ENCODE measurements at regions not wholly inside any gene's neighbourhood (a gene's known extent, or its start where the extent isn't known, plus 50 kb on each side); places are given as distances from the start of the nearest gene placed in this dataset.

DNA sequence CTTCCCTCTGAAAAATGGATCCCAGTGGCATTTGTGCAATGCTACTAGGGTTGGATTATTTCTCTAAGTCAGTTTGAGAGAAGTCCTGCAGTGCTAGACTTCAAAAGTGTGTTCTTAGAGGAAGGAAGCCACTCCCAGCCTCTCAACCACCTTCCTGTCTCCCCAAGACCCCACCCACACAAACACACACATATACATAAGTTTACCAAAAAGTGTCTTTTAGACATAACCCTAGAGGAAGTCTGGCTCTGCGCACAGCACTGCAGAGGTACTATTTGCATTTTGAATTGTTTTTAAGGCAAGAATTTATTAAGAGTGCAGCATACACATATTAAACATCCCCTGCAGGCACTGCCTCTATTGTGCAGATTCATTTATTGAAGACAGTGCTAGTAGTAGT, 127.3 kb downstream of the HHIPL2 start:
- H3K9me3 Mint-ChIP-seq: no peaks in the 10 kb centered on the region
- Histone ChIP-seq H3K4me3 (ENCODE audit: low read length) (no peak overlapping the region), H3K9me3 (ENCODE audit: control insufficient read depth, low read length) (peaks cover 2% of the 10 kb centered on the region), H3K4me1 (ENCODE audit: control insufficient read depth, insufficient read depth, low read length) (no peaks in the 10 kb centered on the region), H3K27ac (ENCODE audit: low read depth, low read length) (no peak overlapping the region), H3K36me3 (ENCODE audit: control insufficient read depth, insufficient read depth, low read length) (no peaks in the 10 kb centered on the region), H3K9ac (ENCODE audit: extremely low read depth, low read length, poor library complexity, severe bottlenecking) (no peak overlapping the region), H3K27me3 (ENCODE audit: control insufficient read depth, insufficient read depth, low read length, poor library complexity, severe bottlenecking) (peaks cover 4% of the 10 kb centered on the region)
- peaks cover 6% of the 10 kb centered on the region for H3K27me3 Mint-ChIP-seq (ENCODE audit: insufficient read depth)
- no peaks in the 10 kb centered on the region for H3K36me3 Mint-ChIP-seq (ENCODE audit: low read depth)
- H3K27ac Mint-ChIP-seq: no peak overlapping the region
- WGBS, 2 experiments (ENCODE audit: insufficient coverage in 1 of 2, insufficient read length in 1 of 2): 91% methylated on average over 1 of the region's 1 CpG; no CpG with 5 or more reads in 1 of the 2 experiments
- TF ChIP-seq CTCF (conservative IDR thresholded peaks at IDR 0.05): no peak
- no peaks in the 10 kb centered on the region for H3K4me1 Mint-ChIP-seq
- H3K4me3 Mint-ChIP-seq: no peak overlapping the region
- DNase-seq: no peak

GRCh38 chr1:222418654-222419053, 129.2 kb downstream of the HHIPL2 start:
- H3K9ac ChIP-seq (ENCODE audit: extremely low read depth, low read length, poor library complexity, severe bottlenecking): no peak overlapping the region
- Mint-ChIP-seq H3K4me3 (no peak overlapping the region), H3K36me3 (ENCODE audit: low read depth) (no peaks in the 10 kb centered on the region), H3K9me3 (no peaks in the 10 kb centered on the region), H3K27me3 (ENCODE audit: insufficient read depth) (peaks cover 6% of the 10 kb centered on the region), H3K27ac (no peak overlapping the region), H3K4me1 (no peaks in the 10 kb centered on the region)
- no peak overlapping the region for H3K27ac ChIP-seq (ENCODE audit: low read depth, low read length)
- DNase-seq: no peak
- H3K9me3 ChIP-seq (ENCODE audit: control insufficient read depth, low read length): no peaks in the 10 kb centered on the region
- H3K4me1 ChIP-seq (ENCODE audit: control insufficient read depth, insufficient read depth, low read length): no peaks in the 10 kb centered on the region
- no peak overlapping the region for H3K4me3 ChIP-seq (ENCODE audit: low read length)
- TF ChIP-seq CTCF (conservative IDR thresholded peaks at IDR 0.05): no peak
- no peaks in the 10 kb centered on the region for H3K36me3 ChIP-seq (ENCODE audit: control insufficient read depth, insufficient read depth, low read length)
- 81% methylated on average over 1 of the region's 1 CpG; no CpG with 5 or more reads in 1 of the 2 experiments for WGBS, 2 experiments (ENCODE audit: insufficient coverage in 1 of 2, insufficient read length in 1 of 2)
- H3K27me3 ChIP-seq (ENCODE audit: control insufficient read depth, insufficient read depth, low read length, poor library complexity, severe bottlenecking): peaks cover 4% of the 10 kb centered on the region

GRCh38 chr1:222417264-222417663, 130.6 kb downstream of the HHIPL2 start:
- Mint-ChIP-seq H3K9me3 (no peaks in the 10 kb centered on the region), H3K27me3 (ENCODE audit: insufficient read depth) (peaks cover 6% of the 10 kb centered on the region), H3K4me1 (no peaks in the 10 kb centered on the region), H3K36me3 (ENCODE audit: low read depth) (no peaks in the 10 kb centered on the region), H3K27ac (no peak overlapping the region), H3K4me3 (no peak overlapping the region)
- Histone ChIP-seq H3K27me3 (ENCODE audit: control insufficient read depth, insufficient read depth, low read length, poor library complexity, severe bottlenecking) (peaks cover 4% of the 10 kb centered on the region), H3K4me1 (ENCODE audit: control insufficient read depth, insufficient read depth, low read length) (no peaks in the 10 kb centered on the region), H3K9ac (ENCODE audit: extremely low read depth, low read length, poor library complexity, severe bottlenecking) (no peak overlapping the region), H3K27ac (ENCODE audit: low read depth, low read length) (no peak overlapping the region), H3K4me3 (ENCODE audit: low read length) (no peak overlapping the region), H3K36me3 (ENCODE audit: control insufficient read depth, insufficient read depth, low read length) (no peaks in the 10 kb centered on the region), H3K9me3 (ENCODE audit: control insufficient read depth, low read length) (no peaks in the 10 kb centered on the region)
- 83 to 100% methylated on average over 1 to 4 of the region's 4 CpGs for WGBS, 2 experiments (ENCODE audit: insufficient coverage in 1 of 2, insufficient read length in 1 of 2)
- DNase-seq: no peak
- TF ChIP-seq CTCF (conservative IDR thresholded peaks at IDR 0.05): no peak
